AG09319 (cell line): ENCODE measurements at regions not wholly inside any gene's neighbourhood (a gene's known extent, or its start where the extent isn't known, plus 50 kb on each side); places are given as distances from the start of the nearest gene placed in this dataset.

Experiments
- DNase-seq: peaks from one replicate; pipeline ENCODE4 v3.0.0-alpha.2; 2010; ENCODE audit warnings: low read depth; ENCODE audit errors: extremely low read depth
- TF ChIP-seq, protein P1 (sequence below): IDR thresholded peaks from 2 replicates; pipeline ENCODE4 v1.5.1; 2011; ENCODE audit warnings: low read depth, mild to moderate bottlenecking, inconsistent platforms, low read length, moderate library complexity

GRCh38 chr4:126037231-126037630, 722.5 kb downstream of the FAT4 start:
- no peak for DNase-seq
- TF ChIP-seq, protein P1, sequence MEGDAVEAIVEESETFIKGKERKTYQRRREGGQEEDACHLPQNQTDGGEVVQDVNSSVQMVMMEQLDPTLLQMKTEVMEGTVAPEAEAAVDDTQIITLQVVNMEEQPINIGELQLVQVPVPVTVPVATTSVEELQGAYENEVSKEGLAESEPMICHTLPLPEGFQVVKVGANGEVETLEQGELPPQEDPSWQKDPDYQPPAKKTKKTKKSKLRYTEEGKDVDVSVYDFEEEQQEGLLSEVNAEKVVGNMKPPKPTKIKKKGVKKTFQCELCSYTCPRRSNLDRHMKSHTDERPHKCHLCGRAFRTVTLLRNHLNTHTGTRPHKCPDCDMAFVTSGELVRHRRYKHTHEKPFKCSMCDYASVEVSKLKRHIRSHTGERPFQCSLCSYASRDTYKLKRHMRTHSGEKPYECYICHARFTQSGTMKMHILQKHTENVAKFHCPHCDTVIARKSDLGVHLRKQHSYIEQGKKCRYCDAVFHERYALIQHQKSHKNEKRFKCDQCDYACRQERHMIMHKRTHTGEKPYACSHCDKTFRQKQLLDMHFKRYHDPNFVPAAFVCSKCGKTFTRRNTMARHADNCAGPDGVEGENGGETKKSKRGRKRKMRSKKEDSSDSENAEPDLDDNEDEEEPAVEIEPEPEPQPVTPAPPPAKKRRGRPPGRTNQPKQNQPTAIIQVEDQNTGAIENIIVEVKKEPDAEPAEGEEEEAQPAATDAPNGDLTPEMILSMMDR: no peak

DNA sequence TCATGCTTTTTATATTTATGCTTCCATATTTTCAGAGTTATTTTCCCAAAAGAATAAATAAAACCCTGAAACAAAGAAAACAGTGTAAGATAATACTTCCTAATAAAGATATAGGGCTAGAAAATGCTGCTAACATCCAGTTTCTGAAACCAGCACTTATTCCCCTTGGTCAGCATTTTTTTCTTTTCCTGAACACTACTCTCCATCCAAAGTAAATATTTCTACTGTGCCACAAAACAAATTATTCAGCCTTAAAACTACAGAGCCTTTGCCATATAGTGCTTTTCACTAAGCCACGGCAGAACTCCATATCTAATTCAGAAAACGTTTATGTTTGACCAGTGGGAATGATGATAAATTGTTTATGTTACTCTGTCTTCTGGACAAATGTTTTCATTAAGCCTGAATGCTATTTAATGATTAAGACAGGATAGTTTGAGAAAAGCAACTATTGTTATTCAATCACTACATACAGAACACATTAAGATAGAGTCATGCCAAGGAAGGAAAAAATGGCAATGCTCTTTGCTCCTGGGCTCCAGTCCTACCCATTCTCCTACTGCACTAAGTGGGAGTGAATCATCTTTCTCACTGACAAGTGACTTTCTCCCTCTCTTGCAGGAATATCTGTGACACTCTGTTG, 723.9 kb downstream of the FAT4 start:
- DNase-seq: no peak
- TF ChIP-seq, protein P1: no peak

DNA sequence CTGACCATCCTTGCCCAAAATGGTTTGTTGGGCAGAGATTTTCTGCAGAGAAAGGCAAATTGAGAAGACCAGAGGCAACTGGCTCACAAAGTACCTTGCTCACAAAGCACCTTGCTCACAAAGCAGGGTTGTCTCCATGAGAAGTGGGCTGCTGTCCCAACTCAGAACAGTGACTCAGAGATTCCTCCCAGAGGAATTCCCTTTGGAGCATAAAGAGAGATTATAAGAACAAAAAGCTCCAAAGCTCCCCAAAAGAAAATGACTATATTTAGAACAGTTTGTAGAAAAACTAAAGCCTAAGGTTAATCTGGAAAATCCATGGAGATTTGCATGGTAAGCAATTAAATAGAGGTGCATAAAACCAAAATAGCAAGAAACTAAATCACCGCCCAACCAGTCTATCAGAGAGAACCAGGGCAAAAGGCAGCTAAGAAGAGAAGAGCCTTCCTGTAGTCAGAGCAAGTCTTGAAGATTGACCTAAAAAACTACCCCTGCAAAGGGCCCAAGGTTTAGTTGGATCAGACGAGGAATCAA, 731.4 kb downstream of the FAT4 start:
- no peak for DNase-seq
- TF ChIP-seq, protein P1: no peak

GRCh38 chr4:126047114-126047513, 732.4 kb downstream of the FAT4 start:
- TF ChIP-seq, protein P1: no peak
- DNase-seq: no peak

- TF ChIP-seq, protein P1: peak; percentile 41
- peak; percentile 60 for DNase-seq
Observed at GRCh38 chr4:126051689-126052424, 737.1 kb downstream of the FAT4 start.

- TF ChIP-seq, protein P1: no peak
- DNase-seq: no peak
Observed at GRCh38 chr4:126056116-126056650, 741.4 kb downstream of the FAT4 start.

DNA sequence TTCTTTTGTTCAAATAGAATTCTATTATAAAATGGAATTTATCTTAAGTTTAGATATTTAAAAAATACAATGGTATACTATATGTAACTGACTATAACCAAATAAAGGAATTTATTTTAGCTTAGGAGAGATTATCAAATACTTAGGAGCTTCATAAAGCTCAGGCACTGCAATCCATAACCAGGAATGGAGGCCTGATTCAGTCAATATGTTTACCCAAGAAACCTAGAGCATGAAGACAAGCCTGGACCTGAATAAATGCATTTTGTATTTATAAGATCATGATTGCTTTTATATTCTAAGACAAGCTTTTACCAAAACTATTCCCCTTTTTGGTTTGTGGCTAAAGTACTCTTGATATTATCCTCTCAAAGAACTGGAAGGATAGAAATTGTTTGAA, 742.6 kb downstream of the FAT4 start:
- no peak for DNase-seq
- TF ChIP-seq, protein P1: no peak
